ENCODE measurements at regions not wholly inside any gene's neighbourhood (a gene's known extent, or its start where the extent isn't known, plus 50 kb on each side); places are given as distances from the start of the nearest gene placed in this dataset.
A peak's percentile ranks its signal among the peaks of the same experiment; 100 is the strongest.
"Not testable (repeated sequence)": the region's sequence is repeated elsewhere in the genome, so short reads cannot be mapped to it uniquely, and the experiment has no call there.

- no peak for DNase-seq (ENCODE audit: low read depth)
These were observed 91.2 kb upstream of the RET start for GRCh38 chr10:42985436-42986316.

GRCh38 chr10:42986633-42987032, 90.2 kb upstream of the RET start:
- DNase-seq (ENCODE audit: low read depth) = no peak

GRCh38 chr10:42987121-42987541, 89.7 kb upstream of the RET start:
- DNase-seq (ENCODE audit: low read depth) = no peak

- DNase-seq (ENCODE audit: low read depth) = no peak
These were observed 89.3 kb upstream of the RET start for GRCh38 chr10:42987575-42987974.

GRCh38 chr10:42988069-42988468, 88.8 kb upstream of the RET start:
- DNase-seq (ENCODE audit: low read depth) = no peak

GRCh38 chr10:42988517-42989395, 88.1 kb upstream of the RET start:
- no peak for DNase-seq (ENCODE audit: low read depth)

- no peak for DNase-seq (ENCODE audit: low read depth)
These were observed 87.4 kb upstream of the RET start for GRCh38 chr10:42989481-42989921.

GRCh38 chr10:42990016-42990720, 86.7 kb upstream of the RET start:
- no peak for DNase-seq (ENCODE audit: low read depth)

GRCh38 chr10:42990721-42991441, 86.0 kb upstream of the RET start:
- DNase-seq (ENCODE audit: low read depth) = no peak

- DNase-seq (ENCODE audit: low read depth) = no peak
These were observed 85.3 kb upstream of the RET start for GRCh38 chr10:42991442-42992098.

- DNase-seq (ENCODE audit: low read depth) = no peak
These were observed 84.5 kb upstream of the RET start for GRCh38 chr10:42992156-42992956.

- DNase-seq (ENCODE audit: low read depth) = no peak
These were observed 83.9 kb upstream of the RET start for GRCh38 chr10:42992957-42993390.

- not testable (repeated sequence) for DNase-seq (ENCODE audit: low read depth)
These were observed 82.0 kb upstream of the RET start for GRCh38 chr10:42994909-42995308.

- DNase-seq (ENCODE audit: low read depth) = no peak
These were observed 81.3 kb upstream of the RET start for GRCh38 chr10:42995537-42995936.

GRCh38 chr10:42996588-42996987, 80.3 kb upstream of the RET start:
- DNase-seq (ENCODE audit: low read depth) = no peak

- DNase-seq (ENCODE audit: low read depth) = no peak
These were observed 79.6 kb upstream of the RET start for GRCh38 chr10:42997151-42997848.

- no peak for DNase-seq (ENCODE audit: low read depth)
These were observed 79.1 kb upstream of the RET start for GRCh38 chr10:42997849-42998165.

GRCh38 chr10:42998481-42999384, 78.1 kb upstream of the RET start:
- peak; percentile 28 for DNase-seq (ENCODE audit: low read depth)

Data from myocyte (in vitro differentiated cells).